Stimulated activated CD4-positive, alpha-beta T cell treated with anti-CD3 and anti-CD28 coated beads, Interleukin-15, amount 100 ng/mL, for 24 hours (primary cell): ENCODE measurements at regions not wholly inside any gene's neighbourhood (a gene's known extent, or its start where the extent isn't known, plus 50 kb on each side); places are given as distances from the start of the nearest gene placed in this dataset.
"Not testable (repeated sequence)": the region's sequence is repeated elsewhere in the genome, so short reads cannot be mapped to it uniquely, and the experiment has no call there.

Experiments used
- DNase-seq: peaks from one replicate; pipeline ENCODE4 v3.0.0-alpha.2; 2020

GRCh38 chr4:83758285-83758684, 222.4 kb downstream of the GPAT3 start:
- DNase-seq = no peak

- DNase-seq = no peak
These were observed 221.3 kb downstream of the GPAT3 start for GRCh38 chr4:83757121-83757621.

DNA sequence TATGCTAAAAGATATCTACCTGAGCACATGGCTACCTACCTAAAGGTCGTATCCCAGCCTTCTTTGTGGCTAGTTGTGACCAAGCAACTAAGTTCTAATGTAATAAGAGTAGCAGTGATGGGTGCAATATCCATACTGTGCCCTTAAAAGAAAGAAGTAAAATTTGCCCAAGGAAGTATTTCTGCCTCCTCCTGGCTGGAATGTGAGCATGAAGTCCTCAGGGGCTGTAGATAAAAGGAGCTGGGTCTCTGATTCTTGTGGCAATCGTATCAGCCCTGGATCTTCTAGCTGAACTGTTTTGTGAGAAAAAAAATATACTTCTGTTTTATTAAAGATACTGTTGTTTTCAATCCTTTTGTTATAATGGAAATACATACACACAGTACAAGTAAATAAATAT, 217.4 kb downstream of the GPAT3 start:
- DNase-seq = no peak

DNA sequence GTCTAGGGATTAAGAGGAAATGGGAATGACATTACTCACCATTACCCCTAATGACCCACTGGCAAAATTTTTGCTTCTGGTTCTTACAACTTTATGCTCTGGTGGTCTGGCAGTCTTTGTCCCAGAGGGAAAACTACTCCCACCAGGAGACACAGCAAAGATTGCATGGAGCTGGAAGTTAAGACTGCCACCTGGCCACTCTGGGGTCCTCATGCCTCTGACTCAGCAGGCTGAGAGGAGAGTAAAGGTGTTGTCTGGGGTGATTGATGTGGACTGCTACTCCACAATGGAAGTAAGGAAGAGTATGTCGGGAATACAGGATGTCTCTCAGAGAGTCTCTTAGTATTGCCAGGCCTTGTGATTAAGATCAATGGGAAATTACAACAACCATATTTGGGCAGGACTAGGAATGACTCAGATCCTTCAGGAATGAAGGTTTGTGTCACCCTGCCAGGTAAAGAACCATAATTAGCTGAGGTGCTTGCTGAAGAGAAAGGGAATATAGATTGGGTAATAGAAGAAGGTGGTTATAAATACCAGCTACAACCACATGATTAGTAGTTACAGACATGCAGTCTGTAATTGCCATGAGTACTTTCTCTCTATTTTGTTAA, 215.5 kb downstream of the GPAT3 start:
- DNase-seq = no peak

GRCh38 chr4:83748711-83749110, 212.8 kb downstream of the GPAT3 start:
- no peak for DNase-seq

DNA sequence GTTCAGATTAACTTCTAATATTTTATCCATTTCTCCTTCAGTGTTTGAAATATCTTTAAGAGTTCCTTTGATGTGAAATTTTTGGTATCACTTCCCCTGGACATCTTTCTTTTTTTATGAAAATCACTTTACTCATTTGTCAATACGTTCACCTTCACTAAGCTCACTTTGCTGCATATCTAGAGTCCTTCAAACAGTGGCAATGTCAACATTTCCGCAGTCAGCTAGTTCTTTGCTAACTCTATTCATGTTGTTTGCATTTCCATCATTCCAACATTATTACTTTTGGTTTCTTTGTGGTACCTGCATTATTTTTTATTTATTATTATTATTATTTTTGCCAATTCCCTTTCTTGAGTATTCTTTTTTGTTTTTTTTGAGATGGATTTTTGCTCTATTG, 203.0 kb downstream of the GPAT3 start:
- no peak for DNase-seq

GRCh38 chr4:83734576-83734975, 198.7 kb downstream of the GPAT3 start:
- DNase-seq = no peak

DNA sequence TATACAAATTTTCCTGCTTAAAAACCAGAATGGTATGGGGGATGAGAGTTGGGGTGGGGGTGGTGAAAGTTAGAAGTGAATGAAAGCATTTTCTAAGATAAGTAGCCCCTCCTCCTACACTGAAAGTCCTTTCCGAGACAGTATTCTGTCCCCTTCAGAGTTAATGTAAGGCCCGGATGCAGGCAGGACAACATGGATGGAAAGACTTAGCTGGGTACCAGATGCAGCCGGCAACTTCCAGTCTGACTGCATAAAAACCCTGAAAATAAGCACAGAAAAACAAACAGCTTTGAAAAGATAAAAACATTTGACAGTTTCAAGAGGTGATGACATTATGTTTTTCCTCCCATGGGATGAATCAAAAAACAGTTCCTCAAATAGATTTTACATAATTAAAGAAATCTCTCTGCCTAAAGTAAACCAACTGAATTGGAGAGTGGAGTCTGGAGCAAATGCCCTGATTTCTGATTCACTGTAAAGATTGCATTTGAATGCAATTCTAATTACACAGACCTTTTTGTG, 196.3 kb downstream of the GPAT3 start:
- no peak for DNase-seq

GRCh38 chr4:83731609-83732008, 195.7 kb downstream of the GPAT3 start:
- no peak for DNase-seq

DNA sequence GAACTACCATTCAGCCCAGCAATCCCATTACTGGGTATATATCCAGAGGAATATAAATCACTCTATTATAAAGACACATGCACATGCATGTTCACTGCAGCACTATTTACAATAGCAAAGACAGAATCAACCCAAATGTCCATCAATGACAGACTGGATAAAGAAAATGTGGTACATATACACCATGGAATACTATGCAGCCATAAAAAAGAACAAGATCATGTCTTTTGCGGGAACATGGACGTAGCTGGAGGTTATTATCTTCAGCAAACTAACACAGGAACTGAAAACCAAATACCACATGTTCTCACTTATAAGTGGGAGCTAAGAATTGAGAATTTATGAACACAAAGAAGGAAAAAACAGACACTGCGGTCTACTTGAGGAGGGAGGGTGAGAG, 195.1 kb downstream of the GPAT3 start:
- not testable (repeated sequence) for DNase-seq

- no peak for DNase-seq
These were observed 192.3 kb downstream of the GPAT3 start for GRCh38 chr4:83728191-83728590.

- no peak for DNase-seq
These were observed 189.6 kb downstream of the GPAT3 start for GRCh38 chr4:83725336-83726085.

- DNase-seq = no peak
These were observed 188.8 kb downstream of the GPAT3 start for GRCh38 chr4:83724485-83725335.

DNA sequence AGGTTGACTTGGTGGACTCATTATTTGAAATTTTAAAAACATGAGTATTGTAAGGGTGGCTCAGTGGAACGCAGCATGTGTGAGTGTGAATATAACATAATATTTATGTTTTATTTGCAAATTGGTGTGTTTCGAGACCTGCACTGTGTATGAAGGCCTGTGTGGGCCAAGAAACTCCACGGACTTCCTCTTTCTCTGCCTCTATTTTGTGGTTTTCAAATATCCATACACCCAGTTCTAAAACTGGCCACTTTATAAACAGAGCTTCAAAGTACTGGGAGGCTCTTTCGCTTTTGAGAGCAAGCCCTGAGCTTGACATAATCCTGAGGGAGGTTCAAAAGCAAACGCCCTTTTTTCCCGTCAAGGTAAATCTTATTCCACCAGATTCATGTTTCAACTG, 187.7 kb downstream of the GPAT3 start:
- no peak for DNase-seq

- no peak for DNase-seq
These were observed 186.9 kb downstream of the GPAT3 start for GRCh38 chr4:83722730-83723269.

DNA sequence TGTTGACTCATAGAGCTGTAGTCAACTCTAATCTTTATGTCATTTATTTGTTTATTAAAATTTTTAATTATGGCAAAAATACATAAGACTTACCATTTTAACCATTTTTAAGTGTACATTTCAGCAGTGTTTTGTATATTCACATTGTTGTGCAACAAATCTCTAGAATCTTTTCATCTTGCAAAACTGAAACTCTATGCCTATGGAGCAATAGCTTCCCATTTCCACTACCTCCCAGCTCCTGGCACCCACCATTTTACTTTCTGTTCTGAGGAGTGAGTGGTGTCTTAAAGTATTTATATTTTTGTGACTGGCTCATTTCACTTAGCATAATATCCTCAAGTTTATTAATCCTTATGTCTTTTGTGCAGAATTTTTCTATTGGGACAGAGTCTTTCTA, 181.0 kb downstream of the GPAT3 start:
- no peak for DNase-seq

DNA sequence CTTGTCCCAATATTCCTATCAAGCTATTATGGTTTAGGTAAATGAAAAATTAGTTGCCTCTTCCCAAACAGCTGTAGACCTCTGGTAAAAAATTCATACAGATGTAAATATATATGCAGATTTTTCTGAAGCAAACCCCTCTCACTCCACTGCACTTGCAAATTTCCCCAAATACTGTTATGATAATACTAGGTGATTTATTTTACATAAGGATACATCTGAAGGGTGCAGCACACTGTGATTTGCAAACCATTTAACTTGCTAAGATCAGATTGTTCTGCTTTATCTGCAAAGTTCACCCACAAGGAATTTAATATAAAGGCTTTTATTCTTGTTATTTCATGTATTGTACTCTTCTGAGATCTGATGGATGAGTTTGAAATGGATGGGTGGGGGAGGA, 177.0 kb downstream of the GPAT3 start:
- DNase-seq = no peak

- no peak for DNase-seq
These were observed 173.7 kb downstream of the GPAT3 start for GRCh38 chr4:83709627-83710026.

GRCh38 chr4:83708500-83709175, 172.7 kb downstream of the GPAT3 start:
- no peak for DNase-seq

GRCh38 chr4:83704786-83705185, 168.9 kb downstream of the GPAT3 start:
- DNase-seq = no peak

GRCh38 chr4:83703752-83704151, 167.8 kb downstream of the GPAT3 start:
- DNase-seq = no peak

DNA sequence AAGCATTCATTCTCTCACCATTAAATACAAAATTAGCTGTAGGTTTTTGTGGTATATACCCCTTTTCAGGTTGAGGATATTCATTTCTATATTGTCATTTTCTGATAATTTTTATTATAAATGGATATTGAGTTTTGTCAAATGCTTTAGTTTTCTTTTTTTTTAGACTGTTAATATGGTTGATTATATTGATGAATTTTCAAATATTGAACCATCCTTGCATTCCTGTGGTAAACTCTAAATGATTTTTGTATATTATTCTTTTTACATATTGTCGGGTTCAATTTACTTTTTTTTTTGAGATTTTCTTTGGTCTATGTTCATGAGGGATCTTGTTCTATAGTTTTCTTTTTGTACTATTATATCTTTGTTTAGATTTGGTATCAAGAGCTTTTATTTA, 165.1 kb downstream of the GPAT3 start:
- no peak for DNase-seq

DNA sequence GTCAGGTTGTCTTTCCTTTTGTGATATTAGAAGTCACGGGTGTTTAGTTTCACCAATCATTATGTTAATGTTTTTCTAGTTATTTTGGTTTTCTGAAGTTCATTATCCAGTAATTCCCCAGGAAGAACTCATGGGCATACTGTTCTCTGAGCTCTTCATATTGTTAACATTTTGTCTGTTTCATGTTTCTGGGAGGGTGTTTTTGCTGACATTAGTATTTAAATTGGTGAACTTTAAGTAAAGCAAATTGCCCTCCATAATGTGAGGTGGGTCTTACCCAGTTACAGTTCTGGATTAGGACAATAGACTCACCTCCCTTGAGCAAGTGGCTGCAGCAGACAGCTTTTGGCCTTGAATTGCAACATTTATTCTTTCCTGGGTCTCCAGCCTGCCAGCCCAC, 163.4 kb downstream of the GPAT3 start:
- DNase-seq = no peak
